ENCODE measurements at regions not wholly inside any gene's neighbourhood (a gene's known extent, or its start where the extent isn't known, plus 50 kb on each side); places are given as distances from the start of the nearest gene placed in this dataset.

DNA sequence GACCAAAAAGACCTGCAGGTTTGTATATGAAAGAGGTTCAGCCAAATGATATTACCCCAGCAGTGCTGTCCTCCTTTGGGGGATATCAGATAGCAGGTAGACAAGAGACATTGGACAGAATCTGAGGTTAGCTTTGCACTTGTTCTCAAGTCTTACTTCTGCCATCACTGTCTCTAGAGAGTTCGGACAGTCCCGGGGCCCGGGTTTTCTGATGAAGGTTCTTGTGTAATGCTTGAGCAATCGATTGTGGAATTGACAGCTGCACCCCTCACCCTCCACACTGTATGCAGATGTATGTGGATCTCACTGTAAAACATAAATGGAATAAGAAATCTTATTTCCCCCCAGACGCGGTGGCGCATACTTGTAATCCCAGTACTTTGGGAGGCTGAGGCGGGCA lies 56.2 kb upstream of the MORC3 start:
- TF ChIP-seq, protein P1, sequence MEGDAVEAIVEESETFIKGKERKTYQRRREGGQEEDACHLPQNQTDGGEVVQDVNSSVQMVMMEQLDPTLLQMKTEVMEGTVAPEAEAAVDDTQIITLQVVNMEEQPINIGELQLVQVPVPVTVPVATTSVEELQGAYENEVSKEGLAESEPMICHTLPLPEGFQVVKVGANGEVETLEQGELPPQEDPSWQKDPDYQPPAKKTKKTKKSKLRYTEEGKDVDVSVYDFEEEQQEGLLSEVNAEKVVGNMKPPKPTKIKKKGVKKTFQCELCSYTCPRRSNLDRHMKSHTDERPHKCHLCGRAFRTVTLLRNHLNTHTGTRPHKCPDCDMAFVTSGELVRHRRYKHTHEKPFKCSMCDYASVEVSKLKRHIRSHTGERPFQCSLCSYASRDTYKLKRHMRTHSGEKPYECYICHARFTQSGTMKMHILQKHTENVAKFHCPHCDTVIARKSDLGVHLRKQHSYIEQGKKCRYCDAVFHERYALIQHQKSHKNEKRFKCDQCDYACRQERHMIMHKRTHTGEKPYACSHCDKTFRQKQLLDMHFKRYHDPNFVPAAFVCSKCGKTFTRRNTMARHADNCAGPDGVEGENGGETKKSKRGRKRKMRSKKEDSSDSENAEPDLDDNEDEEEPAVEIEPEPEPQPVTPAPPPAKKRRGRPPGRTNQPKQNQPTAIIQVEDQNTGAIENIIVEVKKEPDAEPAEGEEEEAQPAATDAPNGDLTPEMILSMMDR (IDR thresholded peaks at IDR 0.05 in 8 of 11, conservative IDR thresholded peaks at IDR 0.05 in 3 of 11) = no peak
- TF ChIP-seq POLR2A (IDR thresholded peaks at IDR 0.05) = no peak

Measured in spleen (tissue), 7 donors.